ENCODE measurements at regions not wholly inside any gene's neighbourhood (a gene's known extent, or its start where the extent isn't known, plus 50 kb on each side); places are given as distances from the start of the nearest gene placed in this dataset.
A peak's percentile ranks its signal among the peaks of the same experiment; 100 is the strongest.

DNA sequence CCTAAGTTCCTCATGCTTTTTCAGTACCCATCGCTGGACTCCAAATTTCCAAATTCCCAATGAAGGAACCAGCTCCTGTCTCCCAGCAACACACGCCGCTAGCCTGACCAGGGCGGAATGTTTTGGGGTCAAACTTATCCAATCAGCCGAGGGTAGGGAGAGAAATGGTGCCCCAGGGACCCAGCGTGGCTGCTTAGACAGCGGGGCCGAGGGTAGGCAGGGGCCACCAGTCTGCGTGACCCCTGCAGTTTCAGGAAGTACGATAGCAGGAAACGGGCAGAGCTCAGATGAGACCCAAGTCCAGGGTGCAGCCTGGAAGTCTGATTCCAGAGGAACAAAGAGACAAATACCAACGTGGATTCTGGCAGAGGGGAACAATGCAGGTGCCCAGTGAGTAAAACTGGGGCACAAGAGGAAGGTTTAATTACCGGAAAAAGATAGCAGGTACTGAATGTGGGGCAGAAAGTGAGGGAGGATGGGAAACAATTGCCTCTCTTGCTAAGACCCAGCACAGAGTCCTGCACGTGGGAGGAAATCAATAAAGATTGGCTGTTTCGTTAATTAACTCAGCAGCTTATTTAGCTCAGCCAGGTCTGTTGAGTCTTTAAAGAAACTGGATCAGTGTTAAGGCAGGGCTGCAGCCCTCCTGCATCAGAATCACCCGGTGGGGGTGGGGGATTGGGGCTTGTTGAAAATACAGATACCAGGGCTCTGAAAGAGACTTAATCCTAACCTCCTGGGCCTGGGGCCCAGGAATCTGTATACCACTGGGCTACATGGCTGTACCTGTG, 50.4 kb upstream of the NFE2L3 start:
- TF ChIP-seq, protein P1, sequence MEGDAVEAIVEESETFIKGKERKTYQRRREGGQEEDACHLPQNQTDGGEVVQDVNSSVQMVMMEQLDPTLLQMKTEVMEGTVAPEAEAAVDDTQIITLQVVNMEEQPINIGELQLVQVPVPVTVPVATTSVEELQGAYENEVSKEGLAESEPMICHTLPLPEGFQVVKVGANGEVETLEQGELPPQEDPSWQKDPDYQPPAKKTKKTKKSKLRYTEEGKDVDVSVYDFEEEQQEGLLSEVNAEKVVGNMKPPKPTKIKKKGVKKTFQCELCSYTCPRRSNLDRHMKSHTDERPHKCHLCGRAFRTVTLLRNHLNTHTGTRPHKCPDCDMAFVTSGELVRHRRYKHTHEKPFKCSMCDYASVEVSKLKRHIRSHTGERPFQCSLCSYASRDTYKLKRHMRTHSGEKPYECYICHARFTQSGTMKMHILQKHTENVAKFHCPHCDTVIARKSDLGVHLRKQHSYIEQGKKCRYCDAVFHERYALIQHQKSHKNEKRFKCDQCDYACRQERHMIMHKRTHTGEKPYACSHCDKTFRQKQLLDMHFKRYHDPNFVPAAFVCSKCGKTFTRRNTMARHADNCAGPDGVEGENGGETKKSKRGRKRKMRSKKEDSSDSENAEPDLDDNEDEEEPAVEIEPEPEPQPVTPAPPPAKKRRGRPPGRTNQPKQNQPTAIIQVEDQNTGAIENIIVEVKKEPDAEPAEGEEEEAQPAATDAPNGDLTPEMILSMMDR (IDR thresholded peaks at IDR 0.05), result no peak
- H3K27ac Mint-ChIP-seq, result peak overlapping the region; percentile 95
- H3K36me3 Mint-ChIP-seq (ENCODE audit: low read depth), result peaks cover 10% of the 10 kb centered on the region
- DNase-seq (peak; percentile 35), ATAC-seq (ENCODE audit: low read depth) (peak; percentile 76)
- ChIA-PET CTCF (interaction anchor here (0.7 to 2.3 kb wide), 3 partner anchors 11 to 97 kb away, joined by 3 to 13 read pairs (median 9); partner anchors contain the start of gene NFE2L3), POLR2A (interaction anchor here (0.6 to 3.5 kb wide), 19 partner anchors 10 to 263 kb away, joined by 3 to 59 read pairs (median 4); partner anchors contain the start of genes CBX3, HNRNPA2B1 and NFE2L3)
- peaks cover 49% of the 10 kb centered on the region for H3K4me1 Mint-ChIP-seq
- no peaks in the 10 kb centered on the region for H3K9me3 Mint-ChIP-seq
- H3K27me3 Mint-ChIP-seq, result no peaks in the 10 kb centered on the region
- peak overlapping the region; percentile 92 for H3K4me3 Mint-ChIP-seq
- intact Hi-C loops (cut with micrococcal nuclease), result loop anchor here (1.0 to 10.0 kb wide), 5 partner anchors 25 to 133 kb away; partner anchors contain the start of gene NFE2L3

DNA sequence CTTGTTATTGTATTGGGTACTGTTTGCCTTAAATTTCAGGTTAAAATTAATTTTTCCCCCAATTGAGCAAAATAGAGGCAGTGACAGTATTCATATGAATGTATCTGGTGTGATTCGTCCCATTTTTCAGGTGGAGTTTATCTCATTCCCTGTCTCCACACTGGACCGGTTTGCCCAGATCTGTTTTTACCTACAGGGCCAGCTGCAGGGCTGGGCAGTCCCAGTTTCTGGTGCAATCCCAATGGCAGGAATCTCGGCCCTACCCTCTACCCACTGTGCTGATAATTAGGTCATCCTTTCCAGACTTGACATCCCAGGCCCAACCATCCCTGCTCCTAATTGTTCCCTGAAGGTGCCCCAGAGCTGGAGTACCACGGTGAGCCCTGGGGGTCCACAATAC, 49.8 kb upstream of the NFE2L3 start:
- Mint-ChIP-seq H3K27me3 (no peaks in the 10 kb centered on the region), H3K4me1 (peaks cover 43% of the 10 kb centered on the region), H3K27ac (peak overlapping the region; percentile 95), H3K4me3 (peak overlapping the region; percentile 92), H3K36me3 (ENCODE audit: low read depth) (peaks cover 10% of the 10 kb centered on the region), H3K9me3 (no peaks in the 10 kb centered on the region)
- POLR2A ChIA-PET, result interaction anchor here (1.5 to 3.5 kb wide), 6 partner anchors 26 to 231 kb away, joined by 3 to 59 read pairs (median 5); partner anchors contain the start of genes CBX3 and HNRNPA2B1
- DNase-seq (no peak), ATAC-seq (ENCODE audit: low read depth) (no peak)
- intact Hi-C loops (cut with micrococcal nuclease), result loop anchor here (10.0 kb wide), 1 partner anchor 57 kb away; no protein-coding TSS in a partner anchor
- CTCF ChIA-PET, result interaction anchor here (1.8 to 2.3 kb wide), 2 partner anchors 11 to 97 kb away, joined by 9 to 13 read pairs; no protein-coding TSS in a partner anchor
- TF ChIP-seq, protein P1 (IDR thresholded peaks at IDR 0.05), result no peak
